AG04449 (cell line): ENCODE measurements at regions not wholly inside any gene's neighbourhood (a gene's known extent, or its start where the extent isn't known, plus 50 kb on each side); places are given as distances from the start of the nearest gene placed in this dataset.

Source experiments
- CTCF ChIA-PET: fragments of 350-600 bp; formaldehyde crosslinking; extraction: SDS; loops from one replicate; lab custom pipeline; 2021; ENCODE audit warnings: antibody characterized with exemption; lab: Yijun Ruan, JAX
- POLR2A ChIA-PET: fragments of 400-600, 350-600 bp; formaldehyde crosslinking; extraction: SDS; loops from one replicate; lab custom pipeline; 2020; ENCODE audit warnings: antibody characterized with exemption, inconsistent platforms; lab: Yijun Ruan, JAX
- DNase-seq: peaks from one replicate; pipeline ENCODE4 v3.0.0-alpha.2; 2010; ENCODE audit warnings: low read depth, low spot score
- H3K4me3 ChIP-seq: 2 replicates; pipeline ENCODE4 v1.5.1; 2011; ENCODE audit warnings: low read depth, mild to moderate bottlenecking, control low read depth, low read length
- TF ChIP-seq, protein P1 (sequence below): IDR thresholded peaks from one replicate; pipeline ENCODE4 v1.5.1; 2011; ENCODE audit warnings: mild to moderate bottlenecking, moderate library complexity, low read length, control low read depth, inconsistent platforms; ENCODE audit not compliant: insufficient read depth; ENCODE audit errors: missing control alignments

DNA sequence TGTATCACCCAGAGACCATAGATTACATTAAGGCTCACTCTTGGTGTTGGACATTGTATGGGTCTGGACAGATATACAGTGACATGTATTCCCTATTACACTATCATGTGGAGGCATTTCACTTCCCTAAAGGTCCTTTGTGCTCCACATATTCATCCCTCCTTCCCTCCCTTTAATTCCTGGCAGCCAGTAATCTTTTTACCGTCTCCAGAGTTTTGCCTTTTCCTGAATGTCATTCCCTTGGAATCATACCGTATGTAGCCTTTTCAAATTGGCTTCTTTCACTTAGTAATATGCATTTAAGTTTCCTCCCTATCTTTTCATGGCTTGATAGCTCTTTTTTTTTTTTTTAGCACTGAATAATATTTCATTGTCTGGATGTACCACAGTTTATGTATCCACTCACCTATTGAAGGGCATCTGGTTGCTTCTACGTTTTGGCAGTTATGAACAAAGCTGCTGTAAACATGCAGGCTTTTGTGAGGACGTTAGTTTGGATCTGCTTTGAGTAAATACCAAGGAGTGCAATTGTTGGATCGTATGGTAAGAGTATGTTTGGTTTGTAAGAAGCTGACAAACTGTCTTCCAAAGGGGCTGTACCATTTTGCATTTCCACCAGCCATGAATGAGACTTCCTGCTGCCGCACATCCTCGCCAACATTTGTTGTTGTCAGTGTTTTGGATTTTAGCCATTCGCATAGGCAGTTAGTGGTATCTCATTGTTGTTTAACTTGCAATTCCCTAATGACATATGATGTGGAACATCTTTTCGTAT lies 122.1 kb upstream of the SMIM23 start:
- TF ChIP-seq, protein P1, sequence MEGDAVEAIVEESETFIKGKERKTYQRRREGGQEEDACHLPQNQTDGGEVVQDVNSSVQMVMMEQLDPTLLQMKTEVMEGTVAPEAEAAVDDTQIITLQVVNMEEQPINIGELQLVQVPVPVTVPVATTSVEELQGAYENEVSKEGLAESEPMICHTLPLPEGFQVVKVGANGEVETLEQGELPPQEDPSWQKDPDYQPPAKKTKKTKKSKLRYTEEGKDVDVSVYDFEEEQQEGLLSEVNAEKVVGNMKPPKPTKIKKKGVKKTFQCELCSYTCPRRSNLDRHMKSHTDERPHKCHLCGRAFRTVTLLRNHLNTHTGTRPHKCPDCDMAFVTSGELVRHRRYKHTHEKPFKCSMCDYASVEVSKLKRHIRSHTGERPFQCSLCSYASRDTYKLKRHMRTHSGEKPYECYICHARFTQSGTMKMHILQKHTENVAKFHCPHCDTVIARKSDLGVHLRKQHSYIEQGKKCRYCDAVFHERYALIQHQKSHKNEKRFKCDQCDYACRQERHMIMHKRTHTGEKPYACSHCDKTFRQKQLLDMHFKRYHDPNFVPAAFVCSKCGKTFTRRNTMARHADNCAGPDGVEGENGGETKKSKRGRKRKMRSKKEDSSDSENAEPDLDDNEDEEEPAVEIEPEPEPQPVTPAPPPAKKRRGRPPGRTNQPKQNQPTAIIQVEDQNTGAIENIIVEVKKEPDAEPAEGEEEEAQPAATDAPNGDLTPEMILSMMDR, result no peak
- ChIA-PET POLR2A (no interaction called here), CTCF (no interaction called here)
- DNase-seq, result no peak
- H3K4me3 ChIP-seq, result no peak overlapping the region

DNA sequence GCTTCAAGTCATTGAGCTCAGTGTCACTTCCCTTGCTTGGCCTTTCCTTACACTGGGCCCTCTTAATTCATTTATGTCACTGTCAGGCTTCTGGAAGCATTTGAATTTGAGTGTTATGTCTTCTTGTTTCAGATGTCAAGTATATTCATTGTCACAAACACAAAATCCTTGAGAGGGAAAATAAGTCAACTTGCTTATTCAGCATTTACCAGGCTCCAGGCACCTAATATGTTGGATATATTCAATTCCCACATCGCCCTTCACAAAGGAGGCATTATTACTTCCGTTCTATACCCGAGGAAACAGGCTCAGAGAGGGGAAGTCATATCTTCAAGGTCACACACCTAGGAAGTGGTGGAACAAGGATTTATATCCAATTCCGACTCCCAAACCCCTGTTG lies 121.1 kb upstream of the SMIM23 start:
- CTCF ChIA-PET, result no interaction called here
- no peak for DNase-seq
- POLR2A ChIA-PET, result no interaction called here
- TF ChIP-seq, protein P1, result no peak
- no peak overlapping the region for H3K4me3 ChIP-seq

DNA sequence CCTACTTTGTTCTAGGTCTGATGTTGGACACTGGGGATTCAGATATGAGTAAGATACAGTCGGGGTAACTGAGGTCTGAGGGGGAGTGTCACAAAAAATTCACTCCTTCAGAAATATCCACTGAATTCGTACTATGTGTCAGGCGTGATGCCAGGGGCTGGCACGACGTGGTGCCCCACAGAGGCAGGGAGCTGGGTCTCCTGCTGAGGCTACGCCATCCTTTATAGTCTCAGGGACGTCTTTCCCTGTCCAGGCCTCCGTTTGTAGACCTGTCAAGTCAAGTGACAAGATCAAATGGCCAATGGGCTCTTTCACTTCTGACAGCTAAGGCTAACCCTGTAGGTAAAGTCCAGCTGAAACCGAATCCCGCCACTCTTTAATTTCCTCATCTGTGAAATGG lies 118.8 kb upstream of the SMIM23 start:
- ChIA-PET CTCF (interaction anchor here (0.8 to 1.2 kb wide), 2 partner anchors 8 to 248 kb away, joined by 4 to 6 read pairs; partner anchors contain the start of gene FGF18), POLR2A (no interaction called here)
- no peak overlapping the region for H3K4me3 ChIP-seq
- no peak for DNase-seq
- TF ChIP-seq, protein P1, result no peak

DNA sequence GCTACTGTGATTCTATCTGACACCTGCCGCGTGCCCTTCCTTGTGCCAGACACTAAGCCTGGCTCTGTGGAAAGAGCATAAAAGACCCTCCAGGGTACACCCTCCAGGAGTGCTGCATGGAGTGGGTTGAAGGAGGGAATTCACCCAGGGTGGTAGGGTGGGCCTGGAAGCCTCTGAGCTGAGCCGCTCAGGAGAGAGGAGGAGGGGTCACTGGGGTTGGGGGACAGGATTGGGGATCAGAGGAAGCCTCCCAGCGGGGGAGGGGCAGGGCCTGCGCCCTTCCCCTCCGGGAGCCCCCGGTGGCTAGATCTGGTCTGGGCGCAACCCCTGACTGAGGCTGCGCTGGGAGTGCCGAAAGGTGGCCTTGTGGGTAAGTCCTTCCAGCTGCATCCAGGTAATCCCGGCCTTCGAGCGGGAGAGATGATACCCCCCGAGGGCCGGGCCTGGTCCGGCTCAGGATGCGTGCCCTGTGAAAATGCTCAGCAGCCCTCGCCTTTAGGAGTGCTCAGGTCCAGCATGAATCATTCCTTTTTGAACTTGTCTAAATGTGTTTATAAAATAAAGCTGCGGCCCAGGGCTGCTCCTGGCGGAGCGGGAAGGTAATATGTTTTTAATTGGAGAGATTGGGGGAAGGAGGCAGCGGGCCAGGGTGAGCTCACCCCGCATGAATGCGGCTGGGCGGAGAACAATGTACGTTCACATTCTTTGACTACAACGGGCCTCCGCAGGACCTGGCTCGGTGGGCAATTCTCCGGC lies 118.1 kb upstream of the SMIM23 start:
- ChIA-PET POLR2A (no interaction called here), CTCF (interaction anchor here (0.8 to 1.6 kb wide), 5 partner anchors 9 to 249 kb away, joined by 3 to 6 read pairs (median 4); partner anchors contain the start of gene FGF18)
- no peak for DNase-seq

DNA sequence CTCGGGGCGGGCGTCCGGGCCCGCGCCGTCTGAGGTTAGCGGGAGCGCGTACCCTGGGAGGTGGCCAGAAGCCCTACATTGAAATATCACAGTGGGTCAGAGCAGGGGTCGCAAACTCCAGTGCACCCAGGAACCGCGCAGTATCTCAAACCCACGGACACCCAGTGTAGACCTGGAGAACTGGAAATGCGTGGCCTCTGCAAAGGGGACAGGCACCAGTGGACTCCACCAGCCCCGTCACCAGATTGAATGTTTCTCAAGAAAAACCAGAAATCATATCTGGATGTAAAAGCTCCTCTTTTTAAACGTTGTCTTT lies 117.6 kb upstream of the SMIM23 start:
- no peak overlapping the region for H3K4me3 ChIP-seq
- POLR2A ChIA-PET, result no interaction called here
- TF ChIP-seq, protein P1, result no peak
- no peak for DNase-seq
- CTCF ChIA-PET, result interaction anchor here (1.0 to 1.6 kb wide), 3 partner anchors 13 to 249 kb away, joined by 3 to 5 read pairs (median 4); partner anchors contain the start of gene FGF18

More for the DNA sequence above, 118.1 kb upstream of the SMIM23 start:
- TF ChIP-seq, protein P1, result no peak
- H3K4me3 ChIP-seq, result no peak overlapping the region

DNA sequence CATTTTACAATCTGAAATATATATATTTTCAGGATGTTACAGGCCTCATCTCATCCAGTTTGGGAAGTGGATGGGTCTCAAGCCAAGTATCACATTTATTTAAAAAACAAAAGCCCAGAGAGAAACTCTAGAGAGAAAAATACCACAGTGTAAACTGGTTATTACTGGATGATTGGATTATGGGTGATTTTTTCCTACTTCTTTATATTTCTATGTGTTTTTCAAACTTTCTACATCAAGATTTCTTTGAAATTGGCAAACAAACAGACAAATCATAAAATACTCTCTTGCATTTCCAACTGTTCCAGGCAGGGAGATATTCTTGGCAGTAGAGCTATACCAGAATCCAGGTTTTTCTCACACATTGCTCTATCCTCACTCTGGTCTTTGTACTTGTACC lies 116.0 kb upstream of the SMIM23 start:
- no peak for DNase-seq
- ChIA-PET POLR2A (no interaction called here), CTCF (no interaction called here)
- TF ChIP-seq, protein P1, result no peak
- H3K4me3 ChIP-seq, result no peak overlapping the region
